HL-60 (cell line): ENCODE measurements at regions not wholly inside any gene's neighbourhood (a gene's known extent, or its start where the extent isn't known, plus 50 kb on each side); places are given as distances from the start of the nearest gene placed in this dataset.

ENCODE experiments used
- DNase-seq, 2 experiments: peaks; one replicate each; pipeline ENCODE4 v3.0.0-alpha.2; 2010 to 2020; ENCODE audit warnings: low read depth in 1 of 2, low spot score in 1 of 2
- H3K27ac ChIP-seq: fragments of 250-450 bp; sonication (Bioruptor Pico); replicated peaks from 2 replicates; pipeline ENCODE4 v1.5.1; 2020; ENCODE audit warnings: mild to moderate bottlenecking, moderate library complexity
- H3K27me3 ChIP-seq: fragments of 250-450 bp; sonication (Bioruptor Pico); 2 replicates; pipeline ENCODE4 v1.5.1; 2021; ENCODE audit warnings: mild to moderate bottlenecking, moderate library complexity; ENCODE audit not compliant: insufficient read depth, poor library complexity, severe bottlenecking
- H3K4me3 ChIP-seq: replicated peaks from 2 replicates; pipeline ENCODE4 v1.5.1; 2011; ENCODE audit warnings: mild to moderate bottlenecking, control low read depth, low read length; ENCODE audit not compliant: insufficient read depth
- CTCF ChIP-seq: IDR thresholded peaks from one replicate; pipeline ENCODE4 v1.5.1; 2011; ENCODE audit warnings: low read length, control low read depth, inconsistent platforms; ENCODE audit not compliant: insufficient read depth
- GABPA ChIP-seq: IDR thresholded peaks from 2 replicates; pipeline ENCODE4 v1.6.1; 2012; ENCODE audit warnings: low read depth
- POLR2AphosphoS5 ChIP-seq: IDR thresholded peaks from 2 replicates; pipeline ENCODE4 v1.6.1; 2012; ENCODE audit warnings: low read depth
- REST ChIP-seq: IDR thresholded peaks from 2 replicates; pipeline ENCODE4 v1.6.1; 2012; ENCODE audit warnings: low read depth; ENCODE audit not compliant: insufficient replicate concordance
- SPI1 ChIP-seq: IDR thresholded peaks from 2 replicates; pipeline ENCODE4 v1.6.1; 2012; ENCODE audit warnings: low read depth, mild to moderate bottlenecking, borderline replicate concordance

- Histone ChIP-seq H3K4me3 (no peak overlapping the region), H3K27ac (no peak overlapping the region), H3K27me3 (peaks cover 5% of the 10 kb centered on the region)
- TF ChIP-seq SPI1 (no peak), GABPA (no peak), REST (no peak), POLR2AphosphoS5 (no peak), CTCF (no peak)
- DNase-seq, result no peak
Observed at GRCh38 chr18:24656050-24656449, 195.6 kb downstream of the HRH4 start.

GRCh38 chr18:24656551-24657443 is 196.4 kb downstream of the HRH4 start:
- Histone ChIP-seq H3K4me3 (no peak overlapping the region), H3K27me3 (peaks cover 5% of the 10 kb centered on the region), H3K27ac (no peak overlapping the region)
- no peak for TF ChIP-seq REST
- TF ChIP-seq POLR2AphosphoS5, result no peak
- no peak for TF ChIP-seq SPI1
- no peak for TF ChIP-seq CTCF
- no peak for TF ChIP-seq GABPA
- DNase-seq, result no peak

GRCh38 chr18:24657444-24657842 is 197.0 kb downstream of the HRH4 start:
- H3K27ac ChIP-seq, result no peak overlapping the region
- no peak for DNase-seq
- TF ChIP-seq CTCF (no peak), GABPA (no peak), SPI1 (no peak), POLR2AphosphoS5 (no peak), REST (no peak)

More at GRCh38 chr18:24657444-24657842, 197.0 kb downstream of the HRH4 start:
- peaks cover 7% of the 10 kb centered on the region for H3K27me3 ChIP-seq
- H3K4me3 ChIP-seq, result no peak overlapping the region
